Body of pancreas (tissue), 4 donors: ENCODE measurements at regions not wholly inside any gene's neighbourhood (a gene's known extent, or its start where the extent isn't known, plus 50 kb on each side); places are given as distances from the start of the nearest gene placed in this dataset.
A peak's percentile ranks its signal among the peaks of the same experiment; 100 is the strongest.

ENCODE experiments used
- ATAC-seq: fragments of 150-250 bp; one replicate; pipeline ENCODE4 v1.9.1; 2016
- DNase-seq, 4 donors: peaks; one replicate each; pipeline ENCODE4 v3.0.0-alpha.2; 2019
- H3K27ac ChIP-seq, 4 donors: fragments of 200-600 bp; sonication (generic); 1 replicate in 3 of 4; 2 replicates in 1 of 4; pipeline versions ENCODE4 v1.5.1 to v1.6.1; 2016 to 2019; ENCODE audit warnings: mild to moderate bottlenecking in 1 of 4, mixed read lengths in 1 of 4, moderate library complexity in 1 of 4
- H3K27me3 ChIP-seq, 2 donors: fragments of 200-600 bp; sonication (generic); one replicate each; pipeline ENCODE4 v1.6.0; 2016; ENCODE audit warnings: mild to moderate bottlenecking in 1 of 2
- H3K36me3 ChIP-seq, 2 donors: fragments of 200-600 bp; sonication (generic); replicated peaks in 1 of 2; 2 replicates each; pipeline ENCODE4 v1.5.1; 2016; ENCODE audit warnings: low read depth in 2 of 2; ENCODE audit not compliant: insufficient read depth in 1 of 2
- H3K4me1 ChIP-seq: fragments of 200-600 bp; sonication (generic); one replicate; pipeline ENCODE4 v1.6.0; 2016
- H3K4me3 ChIP-seq, 2 donors: fragments of 200-600 bp; sonication (generic); 1 replicate in 1 of 2; 2 replicates in 1 of 2; pipeline ENCODE4 v1.5.1; 2016 to 2019
- H3K9me3 ChIP-seq, 3 donors: fragments of 200-600 bp; sonication (generic); 1 replicate in 2 of 3; 2 replicates in 1 of 3; pipeline ENCODE4 v1.5.1; 2016
- CTCF ChIP-seq, 7 experiments: fragments of 450-650 bp in 4 of 7; fragments of 200-600 bp in 3 of 7; sonication (generic) in 3 of 7; IDR thresholded peaks; one replicate each; pipeline ENCODE4 v1.5.1; 2016 to 2019; ENCODE audit warnings: antibody characterized with exemption in 7 of 7
- POLR2A ChIP-seq, 3 donors: fragments of 450-650 bp; IDR thresholded peaks; one replicate each; pipeline ENCODE4 v1.6.1; 2016; ENCODE audit warnings: antibody characterized with exemption in 3 of 3, mild to moderate bottlenecking in 2 of 3
- WGBS, 2 donors: methylation state at CpG; one replicate each; pipeline ENCODE4 v1.1.5; 2017; 5-methylcytosine and 5-hydroxymethylcytosine counted together
- intact Hi-C: fragments of 100-400 bp; cut with DNase I; formaldehyde crosslinking; loops from one replicate; pipeline ENCODE4 v1.15.1; 2023

GRCh38 chr6:152863618-152864326, 113.2 kb downstream of the VIP start:
- Histone ChIP-seq H3K9me3 (no peaks in the 10 kb centered on the region), H3K27ac (no peak overlapping the region), H3K4me1 (no peaks in the 10 kb centered on the region), H3K27me3 (no peaks in the 10 kb centered on the region), H3K4me3 (no peak overlapping the region), H3K36me3 (no peaks in the 10 kb centered on the region)
- ATAC-seq (peak; percentile 68), DNase-seq (peak; percentile 66 to 77 (median 72))
- TF ChIP-seq POLR2A (IDR thresholded peaks at IDR 0.05) (no peak), CTCF (IDR thresholded peaks at IDR 0.05) (peak; percentile 30 to 74 (median 66))
- WGBS, 2 donors, result 48 to 51% methylated on average over 10 of the region's 10 CpGs
- intact Hi-C loops, result no loop called here

GRCh38 chr6:152874267-152874666, 108.6 kb downstream of the FBXO5 start:
- ATAC-seq, result no peak

GRCh38 chr6:152874846-152875568, 107.8 kb downstream of the FBXO5 start:
- intact Hi-C loops, result no loop called here
- Histone ChIP-seq H3K27me3 (no peaks in the 10 kb centered on the region), H3K27ac (no peak overlapping the region), H3K36me3 (no peaks in the 10 kb centered on the region), H3K9me3 (no peaks in the 10 kb centered on the region), H3K4me3 (no peak overlapping the region), H3K4me1 (no peaks in the 10 kb centered on the region)
- WGBS, 2 donors, result 33 to 35% methylated on average over 6 of the region's 6 CpGs
- TF ChIP-seq CTCF (IDR thresholded peaks at IDR 0.05) (no peak), POLR2A (IDR thresholded peaks at IDR 0.05) (no peak)
- no peak for ATAC-seq
- DNase-seq, result no peak

More at GRCh38 chr6:152874267-152874666, 108.6 kb downstream of the FBXO5 start:
- Histone ChIP-seq H3K4me1 (no peaks in the 10 kb centered on the region), H3K36me3 (no peaks in the 10 kb centered on the region), H3K27me3 (no peaks in the 10 kb centered on the region), H3K4me3 (no peak overlapping the region), H3K9me3 (no peaks in the 10 kb centered on the region), H3K27ac (no peak overlapping the region)
- intact Hi-C loops, result no loop called here
- 55 to 70% methylated on average over 5 of the region's 5 CpGs for WGBS, 2 donors
- TF ChIP-seq POLR2A (IDR thresholded peaks at IDR 0.05), result no peak
- no peak for TF ChIP-seq CTCF (IDR thresholded peaks at IDR 0.05)
- DNase-seq, result no peak

- Histone ChIP-seq H3K27ac (no peak overlapping the region), H3K4me3 (no peak overlapping the region), H3K36me3 (no peaks in the 10 kb centered on the region), H3K4me1 (no peaks in the 10 kb centered on the region), H3K27me3 (no peaks in the 10 kb centered on the region), H3K9me3 (no peaks in the 10 kb centered on the region)
- DNase-seq (no peak), ATAC-seq (no peak)
- TF ChIP-seq POLR2A (IDR thresholded peaks at IDR 0.05) (no peak), CTCF (IDR thresholded peaks at IDR 0.05) (no peak)
- intact Hi-C loops, result no loop called here
Measured at GRCh38 chr6:152879681-152880080, 103.2 kb downstream of the FBXO5 start.
